Neural cell (in vitro differentiated cells): ENCODE measurements at regions not wholly inside any gene's neighbourhood (a gene's known extent, or its start where the extent isn't known, plus 50 kb on each side); places are given as distances from the start of the nearest gene placed in this dataset.

Experiments
- H2AFZ ChIP-seq: fragments of 200-600, 300-800 bp; sonication (generic), shearing (Covaris generic); 2 replicates; pipeline ENCODE4 v1.6.0; 2014; ENCODE audit warnings: low read depth, mild to moderate bottlenecking, antibody characterized with exemption, low read length, moderate library complexity
- H3F3A ChIP-seq: fragments of 200-600 bp; shearing (Covaris generic); 2 replicates; pipeline ENCODE4 v1.6.1; 2016; ENCODE audit warnings: mild to moderate bottlenecking, moderate library complexity, mixed read lengths, antibody characterized with exemption, low read length; ENCODE audit not compliant: insufficient read depth, poor library complexity, severe bottlenecking
- H3K27ac ChIP-seq: fragments of 200-600, 300-800 bp; sonication (generic), shearing (Covaris generic); 2 replicates; pipeline ENCODE4 v1.5.1; 2014; ENCODE audit warnings: mild to moderate bottlenecking, low read length, moderate library complexity
- H3K27me3 ChIP-seq: fragments of 300-800, 200-600 bp; sonication (generic), shearing (Covaris generic); 2 replicates; pipeline ENCODE4 v1.6.0; 2014; ENCODE audit warnings: mild to moderate bottlenecking, low read depth, low read length, moderate library complexity; ENCODE audit not compliant: insufficient read depth
- H3K36me3 ChIP-seq: fragments of 300-800, 200-600 bp; sonication (generic), shearing (Covaris generic); 2 replicates; pipeline ENCODE4 v1.5.1; 2014; ENCODE audit warnings: mild to moderate bottlenecking, antibody characterized with exemption, low read length, moderate library complexity; ENCODE audit not compliant: insufficient read depth
- H3K4me2 ChIP-seq: fragments of 300-800, 200-600 bp; sonication (generic), shearing (Covaris generic); 2 replicates; pipeline ENCODE4 v1.6.0; 2014; ENCODE audit warnings: mild to moderate bottlenecking, low read length
- H3K4me3 ChIP-seq: fragments of 300-800, 200-600 bp; sonication (generic), shearing (Covaris generic); 2 replicates; pipeline ENCODE4 v1.5.1; 2014; ENCODE audit warnings: mild to moderate bottlenecking, low read length, moderate library complexity
- H3K79me2 ChIP-seq: fragments of 200-600 bp; shearing (Covaris generic); replicated peaks from 2 replicates; pipeline ENCODE4 v1.6.0; 2014; ENCODE audit warnings: mild to moderate bottlenecking, low read length, moderate library complexity; ENCODE audit not compliant: insufficient read depth
- H3K9ac ChIP-seq: fragments of 300-800, 200-600 bp; sonication (generic), shearing (Covaris generic); 2 replicates; pipeline ENCODE4 v1.6.1; 2016; ENCODE audit warnings: mild to moderate bottlenecking, low read length, mixed read lengths
- H3K9me2 ChIP-seq: fragments of 200-600 bp; shearing (Covaris generic); 2 replicates; pipeline ENCODE4 v1.6.1; 2016; ENCODE audit warnings: mild to moderate bottlenecking, low read length, mixed read lengths; ENCODE audit not compliant: insufficient read depth
- H3K9me3 ChIP-seq: fragments of 200-600, 300-800 bp; sonication (generic), shearing (Covaris generic); 2 replicates; pipeline ENCODE4 v1.6.1; 2016; ENCODE audit warnings: mild to moderate bottlenecking, mixed run types, low read length, moderate library complexity, mixed read lengths
- H4K20me1 ChIP-seq: fragments of 200-600 bp; shearing (Covaris generic); 2 replicates; pipeline ENCODE4 v1.6.1; 2016; ENCODE audit warnings: mild to moderate bottlenecking, mixed run types; ENCODE audit not compliant: insufficient read depth
- CTCF ChIP-seq: fragments of 450-650 bp; IDR thresholded peaks from 2 replicates; pipeline ENCODE4 v1.5.1; 2014; ENCODE audit warnings: antibody characterized with exemption, mild to moderate bottlenecking, moderate library complexity; ENCODE audit not compliant: poor library complexity, severe bottlenecking
- EP300 ChIP-seq: fragments of 450-650 bp; conservative IDR thresholded peaks from 2 replicates; pipeline ENCODE4 v1.6.1; 2014; ENCODE audit warnings: antibody characterized with exemption, mild to moderate bottlenecking, moderate library complexity; ENCODE audit not compliant: poor library complexity, severe bottlenecking
- EZH2 ChIP-seq: fragments of 200-600, 300-800 bp; shearing (Covaris generic), sonication (generic); IDR thresholded peaks from 2 replicates; pipeline ENCODE4 v1.6.1; 2014; ENCODE audit warnings: antibody characterized with exemption, low read length, borderline replicate concordance, mild to moderate bottlenecking; ENCODE audit not compliant: insufficient read depth, poor library complexity, severe bottlenecking
- MXI1 ChIP-seq: fragments of 450-650 bp; conservative IDR thresholded peaks from 2 replicates; pipeline ENCODE4 v1.6.1; 2014; ENCODE audit warnings: antibody characterized with exemption, mild to moderate bottlenecking; ENCODE audit not compliant: poor library complexity, severe bottlenecking
- POLR2AphosphoS5 ChIP-seq: IDR thresholded peaks from 2 replicates; pipeline ENCODE4 v1.6.1; 2012
- RAD21 ChIP-seq: fragments of 450-650 bp; conservative IDR thresholded peaks from 2 replicates; pipeline ENCODE4 v1.6.1; 2014; ENCODE audit warnings: antibody characterized with exemption, mild to moderate bottlenecking, moderate library complexity
- REST ChIP-seq: IDR thresholded peaks from 2 replicates; pipeline ENCODE4 v1.6.1; 2012; ENCODE audit warnings: borderline replicate concordance
- SMC3 ChIP-seq: fragments of 450-650 bp; conservative IDR thresholded peaks from 2 replicates; pipeline ENCODE4 v1.6.1; 2014; ENCODE audit warnings: antibody characterized with exemption, mild to moderate bottlenecking, moderate library complexity; ENCODE audit not compliant: poor library complexity
- TAF1 ChIP-seq: IDR thresholded peaks from 2 replicates; pipeline ENCODE4 v1.6.1; 2012; ENCODE audit warnings: low read depth

GRCh38 chr9:13902286-13903066 is 411.5 kb downstream of the NFIB start:
- Histone ChIP-seq H3K9me2 (no peaks in the 10 kb centered on the region), H3F3A (no peaks in the 10 kb centered on the region), H3K9ac (no peak overlapping the region), H4K20me1 (no peaks in the 10 kb centered on the region), H3K4me3 (no peak overlapping the region), H3K27me3 (no peaks in the 10 kb centered on the region), H3K4me2 (no peak overlapping the region), H3K27ac (no peak overlapping the region), H3K9me3 (no peaks in the 10 kb centered on the region), H3K36me3 (no peaks in the 10 kb centered on the region), H2AFZ (no peak overlapping the region), H3K79me2 (no peaks in the 10 kb centered on the region)
- no peak for TF ChIP-seq POLR2AphosphoS5
- no peak for TF ChIP-seq TAF1
- no peak for TF ChIP-seq SMC3
- no peak for TF ChIP-seq CTCF
- no peak for TF ChIP-seq REST
- TF ChIP-seq MXI1 = no peak
- TF ChIP-seq EZH2 = no peak
- no peak for TF ChIP-seq RAD21
- no peak for TF ChIP-seq EP300

GRCh38 chr9:13901176-13901575 is 412.8 kb downstream of the NFIB start:
- H3K27me3 ChIP-seq = no peaks in the 10 kb centered on the region
- TF ChIP-seq SMC3 (no peak), MXI1 (no peak), EP300 (no peak), REST (no peak), CTCF (no peak), POLR2AphosphoS5 (no peak), TAF1 (no peak), RAD21 (no peak), EZH2 (no peak)

More at GRCh38 chr9:13901176-13901575, 412.8 kb downstream of the NFIB start:
- Histone ChIP-seq H2AFZ (no peak overlapping the region), H3K9me3 (no peaks in the 10 kb centered on the region), H3K9me2 (no peaks in the 10 kb centered on the region), H3K4me3 (no peak overlapping the region), H3K36me3 (no peaks in the 10 kb centered on the region), H3K27ac (peak overlapping the region; percentile 54), H4K20me1 (no peaks in the 10 kb centered on the region), H3K79me2 (no peaks in the 10 kb centered on the region), H3K9ac (no peak overlapping the region), H3F3A (no peaks in the 10 kb centered on the region), H3K4me2 (no peak overlapping the region)
